Neural cell (in vitro differentiated cells): ENCODE measurements at regions not wholly inside any gene's neighbourhood (a gene's known extent, or its start where the extent isn't known, plus 50 kb on each side); places are given as distances from the start of the nearest gene placed in this dataset.

Experiments used
- H2AFZ ChIP-seq: fragments of 200-600, 300-800 bp; sonication (generic), shearing (Covaris generic); 2 replicates; pipeline ENCODE4 v1.6.0; 2014; ENCODE audit warnings: low read depth, mild to moderate bottlenecking, antibody characterized with exemption, low read length, moderate library complexity
- H3F3A ChIP-seq: fragments of 200-600 bp; shearing (Covaris generic); 2 replicates; pipeline ENCODE4 v1.6.1; 2016; ENCODE audit warnings: mild to moderate bottlenecking, moderate library complexity, mixed read lengths, antibody characterized with exemption, low read length; ENCODE audit not compliant: insufficient read depth, poor library complexity, severe bottlenecking
- H3K27ac ChIP-seq: fragments of 200-600, 300-800 bp; sonication (generic), shearing (Covaris generic); 2 replicates; pipeline ENCODE4 v1.5.1; 2014; ENCODE audit warnings: mild to moderate bottlenecking, low read length, moderate library complexity
- H3K27me3 ChIP-seq: fragments of 300-800, 200-600 bp; sonication (generic), shearing (Covaris generic); 2 replicates; pipeline ENCODE4 v1.6.0; 2014; ENCODE audit warnings: mild to moderate bottlenecking, low read depth, low read length, moderate library complexity; ENCODE audit not compliant: insufficient read depth
- H3K36me3 ChIP-seq: fragments of 300-800, 200-600 bp; sonication (generic), shearing (Covaris generic); 2 replicates; pipeline ENCODE4 v1.5.1; 2014; ENCODE audit warnings: mild to moderate bottlenecking, antibody characterized with exemption, low read length, moderate library complexity; ENCODE audit not compliant: insufficient read depth
- H3K4me2 ChIP-seq: fragments of 300-800, 200-600 bp; sonication (generic), shearing (Covaris generic); 2 replicates; pipeline ENCODE4 v1.6.0; 2014; ENCODE audit warnings: mild to moderate bottlenecking, low read length
- H3K4me3 ChIP-seq: fragments of 300-800, 200-600 bp; sonication (generic), shearing (Covaris generic); 2 replicates; pipeline ENCODE4 v1.5.1; 2014; ENCODE audit warnings: mild to moderate bottlenecking, low read length, moderate library complexity
- H3K79me2 ChIP-seq: fragments of 200-600 bp; shearing (Covaris generic); replicated peaks from 2 replicates; pipeline ENCODE4 v1.6.0; 2014; ENCODE audit warnings: mild to moderate bottlenecking, low read length, moderate library complexity; ENCODE audit not compliant: insufficient read depth
- H3K9ac ChIP-seq: fragments of 300-800, 200-600 bp; sonication (generic), shearing (Covaris generic); 2 replicates; pipeline ENCODE4 v1.6.1; 2016; ENCODE audit warnings: mild to moderate bottlenecking, low read length, mixed read lengths
- H3K9me2 ChIP-seq: fragments of 200-600 bp; shearing (Covaris generic); 2 replicates; pipeline ENCODE4 v1.6.1; 2016; ENCODE audit warnings: mild to moderate bottlenecking, low read length, mixed read lengths; ENCODE audit not compliant: insufficient read depth
- H3K9me3 ChIP-seq: fragments of 200-600, 300-800 bp; sonication (generic), shearing (Covaris generic); 2 replicates; pipeline ENCODE4 v1.6.1; 2016; ENCODE audit warnings: mild to moderate bottlenecking, mixed run types, low read length, moderate library complexity, mixed read lengths
- H4K20me1 ChIP-seq: fragments of 200-600 bp; shearing (Covaris generic); 2 replicates; pipeline ENCODE4 v1.6.1; 2016; ENCODE audit warnings: mild to moderate bottlenecking, mixed run types; ENCODE audit not compliant: insufficient read depth
- EP300 ChIP-seq: fragments of 450-650 bp; conservative IDR thresholded peaks from 2 replicates; pipeline ENCODE4 v1.6.1; 2014; ENCODE audit warnings: antibody characterized with exemption, mild to moderate bottlenecking, moderate library complexity; ENCODE audit not compliant: poor library complexity, severe bottlenecking
- EZH2 ChIP-seq: fragments of 200-600, 300-800 bp; shearing (Covaris generic), sonication (generic); IDR thresholded peaks from 2 replicates; pipeline ENCODE4 v1.6.1; 2014; ENCODE audit warnings: antibody characterized with exemption, low read length, borderline replicate concordance, mild to moderate bottlenecking; ENCODE audit not compliant: insufficient read depth, poor library complexity, severe bottlenecking
- MXI1 ChIP-seq: fragments of 450-650 bp; conservative IDR thresholded peaks from 2 replicates; pipeline ENCODE4 v1.6.1; 2014; ENCODE audit warnings: antibody characterized with exemption, mild to moderate bottlenecking; ENCODE audit not compliant: poor library complexity, severe bottlenecking
- POLR2AphosphoS5 ChIP-seq: IDR thresholded peaks from 2 replicates; pipeline ENCODE4 v1.6.1; 2012
- RAD21 ChIP-seq: fragments of 450-650 bp; conservative IDR thresholded peaks from 2 replicates; pipeline ENCODE4 v1.6.1; 2014; ENCODE audit warnings: antibody characterized with exemption, mild to moderate bottlenecking, moderate library complexity
- SMC3 ChIP-seq: fragments of 450-650 bp; conservative IDR thresholded peaks from 2 replicates; pipeline ENCODE4 v1.6.1; 2014; ENCODE audit warnings: antibody characterized with exemption, mild to moderate bottlenecking, moderate library complexity; ENCODE audit not compliant: poor library complexity
- TAF1 ChIP-seq: IDR thresholded peaks from 2 replicates; pipeline ENCODE4 v1.6.1; 2012; ENCODE audit warnings: low read depth
- TF ChIP-seq, protein P1 (sequence below): IDR thresholded peaks from 2 replicates; pipeline ENCODE4 v1.6.1; 2012; ENCODE audit warnings: borderline replicate concordance
- TF ChIP-seq, protein P2 (sequence below): fragments of 450-650 bp; IDR thresholded peaks from 2 replicates; pipeline ENCODE4 v1.5.1; 2014; ENCODE audit warnings: antibody characterized with exemption, mild to moderate bottlenecking, moderate library complexity; ENCODE audit not compliant: poor library complexity, severe bottlenecking

GRCh38 chr2:187709065-187709464 lies 154.8 kb upstream of the TFPI start:
- Histone ChIP-seq H3K27ac (no peak overlapping the region), H3K4me2 (peak overlapping the region; percentile 22), H3K79me2 (no peaks in the 10 kb centered on the region), H3K9me2 (no peaks in the 10 kb centered on the region), H3K9ac (no peak overlapping the region), H2AFZ (no peak overlapping the region), H3K27me3 (peaks cover 6% of the 10 kb centered on the region), H3K4me3 (no peak overlapping the region), H4K20me1 (no peaks in the 10 kb centered on the region), H3K36me3 (no peaks in the 10 kb centered on the region), H3K9me3 (no peaks in the 10 kb centered on the region), H3F3A (no peaks in the 10 kb centered on the region)
- TF ChIP-seq RAD21, result no peak
- no peak for TF ChIP-seq MXI1
- no peak for TF ChIP-seq TAF1
- TF ChIP-seq SMC3, result no peak
- no peak for TF ChIP-seq EZH2
- TF ChIP-seq POLR2AphosphoS5, result no peak
- TF ChIP-seq, protein P1, sequence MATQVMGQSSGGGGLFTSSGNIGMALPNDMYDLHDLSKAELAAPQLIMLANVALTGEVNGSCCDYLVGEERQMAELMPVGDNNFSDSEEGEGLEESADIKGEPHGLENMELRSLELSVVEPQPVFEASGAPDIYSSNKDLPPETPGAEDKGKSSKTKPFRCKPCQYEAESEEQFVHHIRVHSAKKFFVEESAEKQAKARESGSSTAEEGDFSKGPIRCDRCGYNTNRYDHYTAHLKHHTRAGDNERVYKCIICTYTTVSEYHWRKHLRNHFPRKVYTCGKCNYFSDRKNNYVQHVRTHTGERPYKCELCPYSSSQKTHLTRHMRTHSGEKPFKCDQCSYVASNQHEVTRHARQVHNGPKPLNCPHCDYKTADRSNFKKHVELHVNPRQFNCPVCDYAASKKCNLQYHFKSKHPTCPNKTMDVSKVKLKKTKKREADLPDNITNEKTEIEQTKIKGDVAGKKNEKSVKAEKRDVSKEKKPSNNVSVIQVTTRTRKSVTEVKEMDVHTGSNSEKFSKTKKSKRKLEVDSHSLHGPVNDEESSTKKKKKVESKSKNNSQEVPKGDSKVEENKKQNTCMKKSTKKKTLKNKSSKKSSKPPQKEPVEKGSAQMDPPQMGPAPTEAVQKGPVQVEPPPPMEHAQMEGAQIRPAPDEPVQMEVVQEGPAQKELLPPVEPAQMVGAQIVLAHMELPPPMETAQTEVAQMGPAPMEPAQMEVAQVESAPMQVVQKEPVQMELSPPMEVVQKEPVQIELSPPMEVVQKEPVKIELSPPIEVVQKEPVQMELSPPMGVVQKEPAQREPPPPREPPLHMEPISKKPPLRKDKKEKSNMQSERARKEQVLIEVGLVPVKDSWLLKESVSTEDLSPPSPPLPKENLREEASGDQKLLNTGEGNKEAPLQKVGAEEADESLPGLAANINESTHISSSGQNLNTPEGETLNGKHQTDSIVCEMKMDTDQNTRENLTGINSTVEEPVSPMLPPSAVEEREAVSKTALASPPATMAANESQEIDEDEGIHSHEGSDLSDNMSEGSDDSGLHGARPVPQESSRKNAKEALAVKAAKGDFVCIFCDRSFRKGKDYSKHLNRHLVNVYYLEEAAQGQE, result no peak
- TF ChIP-seq, protein P2, sequence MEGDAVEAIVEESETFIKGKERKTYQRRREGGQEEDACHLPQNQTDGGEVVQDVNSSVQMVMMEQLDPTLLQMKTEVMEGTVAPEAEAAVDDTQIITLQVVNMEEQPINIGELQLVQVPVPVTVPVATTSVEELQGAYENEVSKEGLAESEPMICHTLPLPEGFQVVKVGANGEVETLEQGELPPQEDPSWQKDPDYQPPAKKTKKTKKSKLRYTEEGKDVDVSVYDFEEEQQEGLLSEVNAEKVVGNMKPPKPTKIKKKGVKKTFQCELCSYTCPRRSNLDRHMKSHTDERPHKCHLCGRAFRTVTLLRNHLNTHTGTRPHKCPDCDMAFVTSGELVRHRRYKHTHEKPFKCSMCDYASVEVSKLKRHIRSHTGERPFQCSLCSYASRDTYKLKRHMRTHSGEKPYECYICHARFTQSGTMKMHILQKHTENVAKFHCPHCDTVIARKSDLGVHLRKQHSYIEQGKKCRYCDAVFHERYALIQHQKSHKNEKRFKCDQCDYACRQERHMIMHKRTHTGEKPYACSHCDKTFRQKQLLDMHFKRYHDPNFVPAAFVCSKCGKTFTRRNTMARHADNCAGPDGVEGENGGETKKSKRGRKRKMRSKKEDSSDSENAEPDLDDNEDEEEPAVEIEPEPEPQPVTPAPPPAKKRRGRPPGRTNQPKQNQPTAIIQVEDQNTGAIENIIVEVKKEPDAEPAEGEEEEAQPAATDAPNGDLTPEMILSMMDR, result no peak

- no peak overlapping the region for H3K4me2 ChIP-seq
- H3K9me2 ChIP-seq, result no peaks in the 10 kb centered on the region
- no peaks in the 10 kb centered on the region for H3K79me2 ChIP-seq
- H3F3A ChIP-seq, result no peaks in the 10 kb centered on the region
- H3K9me3 ChIP-seq, result no peaks in the 10 kb centered on the region
- no peak overlapping the region for H3K4me3 ChIP-seq
- no peak overlapping the region for H3K27ac ChIP-seq
- no peaks in the 10 kb centered on the region for H4K20me1 ChIP-seq
- no peak overlapping the region for H2AFZ ChIP-seq
- H3K27me3 ChIP-seq, result peaks cover 6% of the 10 kb centered on the region
- no peaks in the 10 kb centered on the region for H3K36me3 ChIP-seq
- TF ChIP-seq EZH2 (no peak), SMC3 (no peak), RAD21 (no peak), EP300 (no peak), TAF1 (no peak), MXI1 (no peak), POLR2AphosphoS5 (no peak)
- TF ChIP-seq, protein P2, result no peak
- TF ChIP-seq, protein P1, result no peak
- H3K9ac ChIP-seq, result no peak overlapping the region
These were observed 156.7 kb upstream of the TFPI start for GRCh38 chr2:187710791-187711521.
